ENCODE measurements at regions not wholly inside any gene's neighbourhood (a gene's known extent, or its start where the extent isn't known, plus 50 kb on each side); places are given as distances from the start of the nearest gene placed in this dataset.

DNA sequence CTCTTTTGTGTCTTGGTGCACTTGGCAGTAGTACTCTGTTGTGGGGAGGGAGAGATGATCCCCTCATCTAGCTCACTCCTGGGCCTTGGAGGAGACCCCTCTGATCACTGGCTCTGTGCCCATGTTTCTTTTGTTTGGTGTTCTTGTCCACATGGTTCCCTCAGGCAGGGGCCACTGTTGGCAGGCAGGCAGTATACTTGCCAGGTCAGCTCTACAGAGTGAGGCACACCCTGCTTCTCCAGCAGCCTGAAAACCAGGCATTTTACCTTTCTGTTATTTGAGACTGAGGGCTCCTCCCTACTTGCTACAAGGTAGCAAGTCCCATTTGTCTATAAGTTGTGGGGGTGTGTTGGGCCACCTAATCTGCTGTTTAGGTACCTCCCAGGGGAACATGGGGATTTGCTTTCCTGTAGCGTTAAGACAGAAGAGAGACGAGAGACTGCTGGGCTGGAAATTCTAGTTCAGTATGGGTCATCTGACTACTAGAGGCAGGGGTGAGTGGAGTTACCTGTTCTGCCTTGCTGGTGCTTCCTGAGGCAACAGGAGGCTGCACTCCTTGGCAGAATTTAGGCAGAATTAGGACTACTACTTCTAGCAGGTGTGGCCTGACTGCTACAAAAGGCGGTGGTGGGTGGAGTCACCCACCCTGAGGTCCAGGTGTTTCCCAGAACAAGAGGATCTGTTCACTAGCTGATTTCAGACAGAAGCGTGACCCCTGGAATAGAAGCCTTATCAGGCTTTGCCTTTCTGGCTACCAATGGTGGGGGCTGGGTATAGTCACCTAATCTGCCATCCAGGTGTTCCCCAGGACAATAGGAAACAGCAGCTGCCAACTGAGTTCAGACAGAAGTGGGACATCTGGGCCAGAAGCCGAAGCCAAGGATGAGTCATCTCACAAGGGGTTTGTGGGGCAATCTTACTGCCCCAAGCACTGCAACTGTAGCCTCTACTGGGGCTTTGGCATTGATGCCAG lies 843.0 kb upstream of the ATXN8OS start (continued):
- TF ChIP-seq, protein P1, sequence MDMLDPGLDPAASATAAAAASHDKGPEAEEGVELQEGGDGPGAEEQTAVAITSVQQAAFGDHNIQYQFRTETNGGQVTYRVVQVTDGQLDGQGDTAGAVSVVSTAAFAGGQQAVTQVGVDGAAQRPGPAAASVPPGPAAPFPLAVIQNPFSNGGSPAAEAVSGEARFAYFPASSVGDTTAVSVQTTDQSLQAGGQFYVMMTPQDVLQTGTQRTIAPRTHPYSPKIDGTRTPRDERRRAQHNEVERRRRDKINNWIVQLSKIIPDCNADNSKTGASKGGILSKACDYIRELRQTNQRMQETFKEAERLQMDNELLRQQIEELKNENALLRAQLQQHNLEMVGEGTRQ (IDR thresholded peaks at IDR 0.05; ENCODE audit: borderline replicate concordance, low read depth, low read length) = no peak
- TF ChIP-seq NFIC (IDR thresholded peaks at IDR 0.05; ENCODE audit: borderline replicate concordance) (no peak), FOSL2 (IDR thresholded peaks at IDR 0.05; ENCODE audit: borderline replicate concordance, low read depth) (no peak)

DNA sequence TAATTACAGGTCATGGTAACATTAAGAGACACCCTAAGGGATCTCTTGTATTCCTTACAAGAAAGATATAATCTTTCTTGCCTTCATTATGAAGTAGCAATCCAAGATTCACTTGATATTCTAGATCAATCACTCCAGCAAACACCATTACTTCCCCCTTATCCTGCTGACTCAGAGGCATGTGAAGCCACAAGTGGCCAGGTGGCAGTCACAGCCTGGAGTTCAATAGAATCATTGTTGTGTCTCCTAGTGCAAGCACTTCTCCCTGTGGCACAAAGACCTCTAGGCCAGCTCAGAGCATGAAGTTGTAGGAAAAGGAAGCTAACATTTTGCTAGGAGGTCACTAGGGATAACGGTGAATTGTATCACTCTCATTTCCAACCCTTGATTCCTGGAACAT lies 864.3 kb upstream of the ATXN8OS start:
- POLR2A ChIA-PET = no interaction called here
- Histone ChIP-seq H3K9me3 (no peaks in the 10 kb centered on the region), H4K20me1 (ENCODE audit: insufficient read depth) (no peaks in the 10 kb centered on the region), H3K4me3 (ENCODE audit: low read depth in 2 of 2, low read length in 1 of 2) (no peak overlapping the region), H3F3A (replicated peaks; ENCODE audit: insufficient read depth) (no peaks in the 10 kb centered on the region), H3K4me1 (ENCODE audit: control insufficient read depth in 1 of 2, insufficient read depth in 2 of 2, low read depth in 1 of 2, low read length in 1 of 2) (no peaks in the 10 kb centered on the region), H3K27ac (ENCODE audit: low read depth in 2 of 2, low read length in 1 of 2) (no peak overlapping the region), H3K79me2 (ENCODE audit: insufficient read depth) (no peaks in the 10 kb centered on the region), H2AFZ (ENCODE audit: low read depth) (no peak overlapping the region), H3K36me3 (replicated peaks in 1 of 2; ENCODE audit: control insufficient read depth in 1 of 2, insufficient read depth in 2 of 2, low read length in 1 of 2) (no peaks in the 10 kb centered on the region), H3K9ac (no peak overlapping the region), H3K27me3 (ENCODE audit: insufficient read depth) (no peaks in the 10 kb centered on the region), H3K4me2 (no peak overlapping the region), H3K9me2 (no peaks in the 10 kb centered on the region)
- TF ChIP-seq, protein P2, sequence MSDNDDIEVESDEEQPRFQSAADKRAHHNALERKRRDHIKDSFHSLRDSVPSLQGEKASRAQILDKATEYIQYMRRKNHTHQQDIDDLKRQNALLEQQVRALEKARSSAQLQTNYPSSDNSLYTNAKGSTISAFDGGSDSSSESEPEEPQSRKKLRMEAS (IDR thresholded peaks at IDR 0.05; ENCODE audit: low read depth) = no peak
- DNase-seq = no peak
- CTCF ChIA-PET = no interaction called here
- WGBS (ENCODE audit: low lambda C conversion rate) = 47% methylated on average over 1 of the region's 1 CpG

DNA sequence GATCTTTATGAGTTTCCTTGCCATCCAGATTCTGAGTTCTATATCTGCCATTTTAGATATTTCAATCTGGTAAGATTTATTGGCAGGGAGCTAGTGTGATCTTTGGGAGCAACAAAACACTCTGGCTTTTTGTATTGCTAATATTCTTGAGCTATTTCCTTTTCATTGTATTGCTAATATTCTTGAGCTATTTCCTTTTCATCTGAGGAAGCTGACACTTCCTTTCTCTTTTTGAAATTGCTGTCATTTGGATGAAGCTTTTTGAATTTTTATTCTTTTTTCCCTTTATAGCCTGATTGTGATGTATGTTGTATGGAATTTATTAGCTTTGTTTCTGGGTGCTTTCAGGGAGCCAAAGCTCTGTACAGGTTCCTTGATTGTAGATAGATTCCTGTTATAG lies 873.5 kb upstream of the ATXN8OS start:
- H3K9me3 ChIP-seq = no peaks in the 10 kb centered on the region
- H3K27me3 ChIP-seq (ENCODE audit: insufficient read depth) = no peaks in the 10 kb centered on the region
- no peaks in the 10 kb centered on the region for H4K20me1 ChIP-seq (ENCODE audit: insufficient read depth)
- POLR2A ChIA-PET = no interaction called here
- CTCF ChIA-PET = no interaction called here
- H3K79me2 ChIP-seq (ENCODE audit: insufficient read depth) = no peaks in the 10 kb centered on the region
- no peak for DNase-seq
- no peak overlapping the region for H2AFZ ChIP-seq (ENCODE audit: low read depth)
- no peak overlapping the region for H3K9ac ChIP-seq
- H3K4me3 ChIP-seq (ENCODE audit: low read depth in 2 of 2, low read length in 1 of 2) = no peak overlapping the region
- H3K27ac ChIP-seq (ENCODE audit: low read depth in 2 of 2, low read length in 1 of 2) = no peak overlapping the region
- H3F3A ChIP-seq (replicated peaks; ENCODE audit: insufficient read depth) = no peaks in the 10 kb centered on the region
- TF ChIP-seq ELF1 (IDR thresholded peaks at IDR 0.05) (no peak), GABPA (IDR thresholded peaks at IDR 0.05; ENCODE audit: low read depth) (no peak), USF1 (IDR thresholded peaks at IDR 0.05; ENCODE audit: borderline replicate concordance, low read depth) (no peak)
- TF ChIP-seq, protein P3, sequence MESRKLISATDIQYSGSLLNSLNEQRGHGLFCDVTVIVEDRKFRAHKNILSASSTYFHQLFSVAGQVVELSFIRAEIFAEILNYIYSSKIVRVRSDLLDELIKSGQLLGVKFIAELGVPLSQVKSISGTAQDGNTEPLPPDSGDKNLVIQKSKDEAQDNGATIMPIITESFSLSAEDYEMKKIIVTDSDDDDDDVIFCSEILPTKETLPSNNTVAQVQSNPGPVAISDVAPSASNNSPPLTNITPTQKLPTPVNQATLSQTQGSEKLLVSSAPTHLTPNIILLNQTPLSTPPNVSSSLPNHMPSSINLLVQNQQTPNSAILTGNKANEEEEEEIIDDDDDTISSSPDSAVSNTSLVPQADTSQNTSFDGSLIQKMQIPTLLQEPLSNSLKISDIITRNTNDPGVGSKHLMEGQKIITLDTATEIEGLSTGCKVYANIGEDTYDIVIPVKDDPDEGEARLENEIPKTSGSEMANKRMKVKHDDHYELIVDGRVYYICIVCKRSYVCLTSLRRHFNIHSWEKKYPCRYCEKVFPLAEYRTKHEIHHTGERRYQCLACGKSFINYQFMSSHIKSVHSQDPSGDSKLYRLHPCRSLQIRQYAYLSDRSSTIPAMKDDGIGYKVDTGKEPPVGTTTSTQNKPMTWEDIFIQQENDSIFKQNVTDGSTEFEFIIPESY (IDR thresholded peaks at IDR 0.05; ENCODE audit: borderline replicate concordance, low read depth) = no peak
- no peaks in the 10 kb centered on the region; a peak in 1 of 4 replicates for H3K4me1 ChIP-seq (ENCODE audit: control insufficient read depth in 1 of 2, insufficient read depth in 2 of 2, low read depth in 1 of 2, low read length in 1 of 2)
- H3K9me2 ChIP-seq = no peaks in the 10 kb centered on the region
- H3K36me3 ChIP-seq (replicated peaks in 1 of 2; ENCODE audit: control insufficient read depth in 1 of 2, insufficient read depth in 2 of 2, low read length in 1 of 2) = no peaks in the 10 kb centered on the region
- no peak overlapping the region for H3K4me2 ChIP-seq

All from SK-N-SH (cell line).